Mucosa of stomach (tissue), 1 donor: ENCODE measurements at regions not wholly inside any gene's neighbourhood (a gene's known extent, or its start where the extent isn't known, plus 50 kb on each side); places are given as distances from the start of the nearest gene placed in this dataset.

Source experiments
- H3K27me3 ChIP-seq: one replicate; pipeline ENCODE4 v1.7.0; 2013; ENCODE audit warnings: mild to moderate bottlenecking, low read length; ENCODE audit not compliant: control insufficient read depth, insufficient read depth
- H3K36me3 ChIP-seq: one replicate; pipeline ENCODE4 v1.7.0; 2013; ENCODE audit warnings: low read length; ENCODE audit not compliant: control insufficient read depth, insufficient read depth
- H3K4me1 ChIP-seq: one replicate; pipeline ENCODE4 v1.7.0; 2013; ENCODE audit warnings: mild to moderate bottlenecking, low read length; ENCODE audit not compliant: control insufficient read depth, insufficient read depth
- H3K4me3 ChIP-seq: one replicate; pipeline ENCODE4 v1.7.0; 2013; ENCODE audit warnings: low read length
- H3K9ac ChIP-seq: one replicate; pipeline ENCODE4 v1.7.0; 2013; ENCODE audit warnings: mild to moderate bottlenecking, low read length, moderate library complexity
- H3K9me3 ChIP-seq: one replicate; pipeline ENCODE4 v1.7.0; 2013; ENCODE audit warnings: mild to moderate bottlenecking, low read length, moderate library complexity; ENCODE audit not compliant: control insufficient read depth
- donor health status: Pancreatic carcinoma.

DNA sequence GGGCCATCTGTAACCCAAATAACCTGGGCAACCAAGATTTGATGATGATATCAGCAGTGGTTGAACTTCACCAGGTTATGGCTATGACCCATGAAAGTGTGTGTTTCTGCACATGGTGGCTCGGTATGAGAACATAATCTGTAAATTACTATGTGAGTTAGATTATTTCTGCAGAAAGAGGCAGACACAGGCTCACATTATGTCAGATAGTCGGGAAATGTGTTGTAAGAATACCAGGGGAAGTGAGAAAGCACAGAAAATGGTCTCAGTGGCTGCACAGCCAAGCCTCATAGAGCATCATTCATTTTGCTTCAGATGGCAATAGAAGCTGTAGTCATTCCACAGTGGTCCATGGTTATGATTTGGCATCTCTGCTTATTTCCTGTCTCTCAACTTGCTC, 63.0 kb upstream of the RBPJ start:
- H3K9me3 ChIP-seq = no peaks in the 10 kb centered on the region
- no peaks in the 10 kb centered on the region for H3K4me1 ChIP-seq
- H3K9ac ChIP-seq = no peak overlapping the region
- no peak overlapping the region for H3K4me3 ChIP-seq
- no peaks in the 10 kb centered on the region for H3K36me3 ChIP-seq
- no peaks in the 10 kb centered on the region for H3K27me3 ChIP-seq

DNA sequence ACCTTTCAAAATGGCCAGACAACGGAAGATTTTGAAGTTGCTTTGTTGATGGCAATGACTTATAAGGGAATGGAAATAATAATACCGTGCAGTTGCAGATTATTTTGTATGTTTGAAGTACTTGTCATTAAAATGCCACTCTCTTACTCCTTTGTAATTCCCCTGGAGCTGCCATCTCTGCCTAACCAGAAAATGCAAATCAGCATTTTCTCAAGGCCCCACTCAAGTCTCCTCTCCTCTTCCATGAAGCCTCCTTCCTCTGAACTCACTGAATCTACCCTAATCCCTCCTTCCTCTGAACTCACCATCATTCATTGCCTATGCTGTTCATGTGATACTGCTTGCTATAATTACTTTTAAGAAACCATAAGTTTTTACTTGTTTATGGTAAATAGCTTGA, 60.2 kb upstream of the RBPJ start:
- H3K4me1 ChIP-seq = no peaks in the 10 kb centered on the region
- no peaks in the 10 kb centered on the region for H3K9me3 ChIP-seq
- H3K27me3 ChIP-seq = no peaks in the 10 kb centered on the region
- no peak overlapping the region for H3K4me3 ChIP-seq
- no peaks in the 10 kb centered on the region for H3K36me3 ChIP-seq
- no peak overlapping the region for H3K9ac ChIP-seq

DNA sequence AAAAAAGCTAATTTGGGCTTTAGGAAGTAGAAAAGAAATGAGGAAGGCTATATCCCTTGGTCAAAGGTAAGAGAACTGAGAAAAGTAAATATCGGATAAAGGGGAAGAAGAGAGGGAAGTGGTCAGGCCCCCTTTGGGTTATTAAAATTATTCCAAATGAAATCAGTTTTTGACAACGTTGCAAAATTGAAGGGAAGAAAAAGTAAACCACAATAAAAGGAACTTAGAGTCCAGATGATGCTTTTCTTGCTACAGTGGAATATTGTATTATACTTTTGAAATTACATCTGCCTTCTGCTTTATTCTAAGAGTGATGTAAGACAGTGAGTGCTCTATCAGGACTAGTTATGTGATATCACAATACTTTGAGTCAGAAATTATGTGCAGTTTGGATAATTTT, 59.4 kb upstream of the RBPJ start:
- no peaks in the 10 kb centered on the region for H3K9me3 ChIP-seq
- no peak overlapping the region for H3K9ac ChIP-seq
- H3K4me1 ChIP-seq = no peaks in the 10 kb centered on the region
- no peaks in the 10 kb centered on the region for H3K36me3 ChIP-seq
- H3K4me3 ChIP-seq = no peak overlapping the region
- no peaks in the 10 kb centered on the region for H3K27me3 ChIP-seq

DNA sequence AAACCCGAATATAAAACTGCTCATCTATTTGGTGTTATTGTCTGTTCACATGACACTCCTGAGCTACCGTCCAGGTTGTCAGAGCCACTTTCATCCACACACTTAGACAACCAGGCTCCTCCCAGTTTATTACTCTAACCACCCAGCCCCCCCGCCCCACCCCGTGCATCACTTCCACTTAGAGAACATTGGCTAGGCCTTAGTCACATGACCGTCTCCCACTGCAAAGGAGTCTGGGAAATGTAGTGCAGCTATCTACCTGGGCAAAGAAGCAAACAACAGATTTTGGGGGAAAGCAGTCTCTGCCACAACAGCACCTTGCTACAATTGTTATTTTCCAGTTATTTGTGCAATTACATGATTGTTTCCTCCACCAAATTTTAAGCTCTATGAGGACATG, 57.6 kb upstream of the RBPJ start:
- Histone ChIP-seq H3K4me1 (no peaks in the 10 kb centered on the region), H3K4me3 (no peak overlapping the region), H3K9ac (no peak overlapping the region), H3K27me3 (no peaks in the 10 kb centered on the region), H3K36me3 (no peaks in the 10 kb centered on the region), H3K9me3 (no peaks in the 10 kb centered on the region)

DNA sequence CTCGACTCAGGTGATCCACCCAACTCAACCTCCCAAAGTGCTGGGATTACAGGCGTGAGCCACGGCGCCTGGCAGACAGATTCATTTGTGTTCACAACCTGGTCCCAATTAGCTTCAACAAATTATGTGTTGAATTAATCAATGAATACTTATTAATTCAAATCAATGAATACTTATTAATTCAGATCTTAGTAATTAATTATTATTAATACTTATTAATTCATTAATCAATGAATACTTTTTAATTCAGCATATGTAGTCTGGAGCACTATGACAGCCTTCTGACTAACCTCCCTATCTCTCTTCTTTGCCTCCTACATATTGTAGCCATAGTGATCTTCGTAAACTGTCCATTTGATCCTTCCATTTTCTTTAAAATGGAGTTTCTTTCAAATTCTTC, 56.7 kb upstream of the RBPJ start:
- no peak overlapping the region for H3K9ac ChIP-seq
- H3K9me3 ChIP-seq = no peaks in the 10 kb centered on the region
- no peak overlapping the region for H3K4me3 ChIP-seq
- no peaks in the 10 kb centered on the region for H3K4me1 ChIP-seq
- no peaks in the 10 kb centered on the region for H3K27me3 ChIP-seq
- H3K36me3 ChIP-seq = no peaks in the 10 kb centered on the region

DNA sequence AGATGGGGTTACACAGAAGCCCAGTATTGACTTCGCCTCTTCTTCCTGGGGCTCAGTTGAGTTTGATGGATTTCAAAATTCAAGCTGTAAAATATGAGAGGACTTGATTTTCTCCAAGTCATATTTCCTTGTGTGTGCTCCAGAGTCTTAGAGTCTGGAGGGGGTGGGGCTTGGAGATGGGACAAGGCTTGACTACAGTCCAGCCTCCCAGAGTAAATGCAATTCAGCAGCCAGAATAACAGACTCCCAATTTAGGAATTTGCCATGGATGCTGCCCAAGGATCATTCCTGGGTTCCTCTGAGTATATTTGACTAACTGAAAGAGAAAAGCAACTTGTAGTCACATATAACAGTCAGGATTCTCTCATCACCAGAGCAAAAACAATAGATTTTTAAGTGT, 53.7 kb upstream of the RBPJ start:
- no peaks in the 10 kb centered on the region for H3K4me1 ChIP-seq
- no peaks in the 10 kb centered on the region for H3K27me3 ChIP-seq
- no peaks in the 10 kb centered on the region for H3K9me3 ChIP-seq
- H3K9ac ChIP-seq = no peak overlapping the region
- no peak overlapping the region for H3K4me3 ChIP-seq
- H3K36me3 ChIP-seq = no peaks in the 10 kb centered on the region

DNA sequence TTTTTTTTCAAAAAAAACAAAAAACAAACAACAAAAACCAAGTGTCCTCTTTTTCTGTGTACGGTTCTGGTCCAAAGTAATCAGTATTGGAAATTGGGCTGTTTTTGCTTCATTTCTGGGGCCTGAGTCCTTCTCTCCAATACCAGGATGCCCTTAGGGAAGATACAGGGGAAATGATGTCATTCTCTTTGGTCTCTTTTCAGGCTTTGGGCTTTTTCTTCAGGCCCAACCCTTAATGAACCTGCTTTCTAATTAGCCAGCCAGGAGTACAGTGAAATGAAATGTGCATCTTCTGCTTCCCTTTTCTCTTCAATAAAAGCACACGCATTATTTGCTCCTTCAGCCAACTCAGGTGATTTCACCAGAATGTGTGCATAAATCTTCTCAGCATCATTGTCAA, 52.6 kb upstream of the RBPJ start:
- H3K4me1 ChIP-seq = no peaks in the 10 kb centered on the region
- no peaks in the 10 kb centered on the region for H3K27me3 ChIP-seq
- no peaks in the 10 kb centered on the region for H3K9me3 ChIP-seq
- H3K9ac ChIP-seq = no peak overlapping the region
- no peak overlapping the region for H3K4me3 ChIP-seq
- no peaks in the 10 kb centered on the region for H3K36me3 ChIP-seq

DNA sequence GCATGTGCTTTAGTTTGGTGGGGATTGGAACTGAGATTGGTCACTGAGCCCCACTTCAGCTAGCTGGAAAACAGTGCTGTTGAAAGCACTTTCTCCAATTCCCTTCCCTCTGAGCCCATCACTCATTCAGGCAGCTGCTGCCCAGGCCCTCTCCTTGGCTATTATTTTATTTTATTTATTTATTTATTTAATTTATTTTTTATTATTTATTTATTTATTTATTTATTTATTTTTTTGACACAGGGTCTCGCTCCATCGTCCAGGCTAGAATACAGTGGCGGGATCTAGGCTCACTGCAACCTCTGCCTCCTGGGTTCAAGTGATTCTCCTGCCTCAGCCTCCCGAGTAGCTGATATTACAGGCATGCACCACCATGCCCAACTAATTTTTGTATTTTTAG, 51.8 kb upstream of the RBPJ start:
- no peak overlapping the region for H3K4me3 ChIP-seq
- no peaks in the 10 kb centered on the region for H3K9me3 ChIP-seq
- H3K9ac ChIP-seq = no peak overlapping the region
- no peaks in the 10 kb centered on the region for H3K4me1 ChIP-seq
- H3K36me3 ChIP-seq = no peaks in the 10 kb centered on the region
- H3K27me3 ChIP-seq = no peaks in the 10 kb centered on the region
